ENCODE measurements at regions not wholly inside any gene's neighbourhood (a gene's known extent, or its start where the extent isn't known, plus 50 kb on each side); places are given as distances from the start of the nearest gene placed in this dataset.

DNA sequence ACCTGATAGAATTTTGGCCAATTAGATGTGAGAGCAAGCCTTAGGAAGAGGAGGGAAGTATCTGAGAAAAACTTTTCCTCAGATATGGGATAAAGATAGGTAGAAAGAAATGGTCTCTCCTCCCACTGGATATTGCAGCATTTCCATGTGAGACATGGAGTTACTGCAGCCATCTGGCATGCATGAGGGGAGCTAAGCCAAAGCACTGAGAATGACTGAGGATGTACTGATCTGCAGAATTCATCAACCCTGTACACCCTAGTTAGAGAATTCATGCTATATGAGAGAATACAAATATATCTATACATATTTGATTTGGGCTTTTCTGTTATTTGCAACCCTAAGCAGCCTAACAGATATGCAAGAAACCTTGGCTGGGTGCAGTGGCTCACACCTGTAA lies 52.5 kb upstream of the RPL34 start:
- DNase-seq: peak; percentile 33

GRCh38 chr4:108561116-108561515 lies 59.3 kb upstream of the RPL34 start:
- no peak for DNase-seq

- peak; percentile 40 for DNase-seq
Observed at GRCh38 chr4:108560616-108561015, 59.8 kb upstream of the RPL34 start.

- no peak for DNase-seq
Observed at GRCh38 chr4:108559911-108560310, 60.5 kb upstream of the RPL34 start.

- DNase-seq: no peak
Observed at GRCh38 chr4:108559068-108559793, 61.1 kb upstream of the RPL34 start.

DNA sequence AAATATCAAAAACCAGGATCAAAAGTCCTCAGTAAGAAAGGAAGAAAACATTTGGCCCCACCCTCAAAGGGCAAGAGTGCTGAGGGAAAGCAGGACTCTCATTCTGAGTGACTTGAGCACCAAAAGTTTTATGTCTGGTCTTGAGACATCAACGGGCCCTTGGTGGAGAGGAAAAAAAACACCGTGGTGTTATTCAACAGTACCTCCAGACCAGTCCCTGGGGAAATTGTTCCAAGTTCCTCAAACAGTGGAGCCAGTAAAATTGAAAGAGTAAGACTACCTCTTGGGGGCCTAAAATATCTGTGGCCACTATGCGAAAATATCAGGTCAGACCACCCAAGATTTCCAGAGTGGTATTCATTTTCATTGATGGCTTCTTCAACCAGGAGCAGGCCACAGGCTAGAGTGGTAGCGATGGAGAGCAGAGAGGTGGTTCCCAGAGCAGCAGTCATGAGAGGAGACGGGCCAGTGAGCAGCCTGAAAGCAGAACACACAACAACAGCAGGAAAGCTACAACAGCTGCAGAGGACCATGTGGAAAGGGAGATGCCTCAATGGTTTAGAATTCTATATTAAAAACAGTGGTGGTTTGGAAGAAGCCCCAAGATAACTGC lies 63.7 kb upstream of the RPL34 start:
- DNase-seq: no peak

DNA sequence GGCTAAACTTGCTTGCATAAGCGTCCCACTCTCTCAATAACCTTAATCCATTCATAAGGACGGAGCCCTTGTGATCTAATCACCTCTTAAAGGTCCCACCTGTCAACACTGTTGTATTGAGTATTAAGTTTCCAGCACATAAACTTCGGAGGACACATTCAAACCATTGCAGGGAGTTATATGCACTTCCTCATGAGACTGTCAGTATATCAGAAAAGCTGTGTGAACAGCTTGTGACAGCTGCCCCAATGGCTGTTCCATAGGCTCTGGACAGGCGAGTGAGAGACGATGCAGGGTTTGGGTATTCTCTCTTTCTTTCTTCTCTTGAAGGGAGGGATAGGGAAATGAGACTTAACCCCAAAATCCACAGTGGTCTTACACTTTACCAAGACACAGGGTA lies 64.2 kb upstream of the RPL34 start:
- no peak for DNase-seq

GRCh38 chr4:108555701-108556100 lies 64.7 kb upstream of the RPL34 start:
- DNase-seq: no peak

GRCh38 chr4:108547682-108548081 lies 72.7 kb upstream of the RPL34 start:
- no peak for DNase-seq

DNA sequence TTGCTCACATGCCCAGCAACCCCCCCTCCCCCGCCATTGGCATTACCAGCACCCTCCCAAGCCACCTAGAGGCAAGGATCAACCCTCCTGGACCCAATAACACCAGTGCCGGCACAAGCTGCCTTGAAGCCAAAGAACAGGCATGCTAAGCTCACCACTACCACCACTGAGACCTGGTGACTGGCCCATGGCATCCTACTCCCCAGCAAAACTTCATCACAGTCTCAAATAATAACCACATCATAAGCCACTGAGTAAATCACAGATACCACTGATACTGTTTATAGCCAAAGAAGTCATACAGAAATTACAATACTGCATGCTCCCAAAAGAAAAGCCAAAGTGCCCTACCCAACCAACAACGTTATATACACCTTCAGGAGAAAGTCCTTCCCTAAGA lies 73.6 kb upstream of the RPL34 start:
- DNase-seq: no peak

GRCh38 chr4:108544481-108544880 lies 75.9 kb upstream of the RPL34 start:
- DNase-seq: no peak

DNA sequence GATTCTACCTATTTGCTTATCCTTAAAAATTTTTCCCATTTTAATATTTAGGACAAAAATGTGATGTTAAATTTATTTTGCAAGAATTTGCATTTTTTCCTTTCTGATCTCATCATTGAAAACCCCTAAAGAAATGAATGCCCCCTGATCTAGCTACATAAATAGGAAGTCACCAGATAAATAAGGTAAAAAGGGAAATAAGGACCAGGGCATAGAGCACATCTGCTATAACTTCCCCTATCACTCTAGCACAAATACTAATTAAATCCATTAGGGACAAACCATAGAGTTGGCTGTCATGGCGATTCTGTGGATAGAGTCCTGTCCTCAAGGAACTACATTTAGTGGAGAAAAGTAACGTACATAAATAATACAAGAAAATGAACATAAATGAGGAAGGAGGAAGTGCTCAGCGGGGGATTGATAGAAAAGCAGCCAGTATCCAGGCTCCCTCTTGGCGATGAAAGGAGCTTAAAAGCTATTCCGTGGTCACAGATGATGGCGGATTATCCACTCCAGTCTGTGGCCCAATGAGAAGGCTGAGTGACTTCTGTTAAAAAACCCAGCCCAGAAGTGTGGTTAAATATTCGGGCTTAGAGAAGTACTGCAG lies 76.9 kb upstream of the RPL34 start:
- DNase-seq: no peak

GRCh38 chr4:108540536-108540935 lies 79.8 kb upstream of the RPL34 start:
- no peak for DNase-seq

- DNase-seq: no peak
Observed at GRCh38 chr4:108536577-108536976, 83.8 kb upstream of the RPL34 start.

- no peak for DNase-seq
Observed at GRCh38 chr4:108535757-108536156, 84.6 kb upstream of the RPL34 start.

- no peak for DNase-seq
Observed at GRCh38 chr4:108533876-108534275, 86.5 kb upstream of the RPL34 start.

DNA sequence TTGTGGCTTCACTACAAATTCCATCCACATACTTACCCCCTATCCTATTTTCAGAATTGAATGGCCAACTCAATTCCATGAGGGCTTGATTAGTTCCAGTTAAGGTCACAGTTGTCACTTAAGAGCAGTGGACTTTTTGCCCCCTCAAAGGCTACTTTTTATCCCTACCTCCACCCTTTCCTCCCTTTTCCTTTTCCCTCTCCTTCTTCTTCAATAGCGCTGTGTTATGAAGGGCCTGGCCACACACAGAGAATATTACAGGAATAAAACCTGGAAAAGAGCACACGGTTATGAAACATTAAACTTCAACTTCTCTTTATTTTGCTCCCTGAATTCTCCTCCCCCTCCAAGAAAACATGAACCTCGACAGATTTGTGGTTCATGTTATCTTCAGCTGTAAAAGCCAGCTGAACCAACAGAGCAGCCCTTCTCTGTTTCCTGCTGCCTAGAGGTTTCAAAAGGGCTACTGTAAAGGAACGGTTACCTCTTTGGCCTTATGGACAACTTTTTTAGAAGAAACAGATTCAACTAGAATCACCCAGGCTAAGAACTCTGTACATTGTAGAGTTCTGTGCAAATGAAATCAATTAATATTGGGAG lies 87.0 kb upstream of the RPL34 start:
- DNase-seq: no peak

- no peak for DNase-seq
Observed at GRCh38 chr4:108532738-108533137, 87.6 kb upstream of the RPL34 start.

DNA sequence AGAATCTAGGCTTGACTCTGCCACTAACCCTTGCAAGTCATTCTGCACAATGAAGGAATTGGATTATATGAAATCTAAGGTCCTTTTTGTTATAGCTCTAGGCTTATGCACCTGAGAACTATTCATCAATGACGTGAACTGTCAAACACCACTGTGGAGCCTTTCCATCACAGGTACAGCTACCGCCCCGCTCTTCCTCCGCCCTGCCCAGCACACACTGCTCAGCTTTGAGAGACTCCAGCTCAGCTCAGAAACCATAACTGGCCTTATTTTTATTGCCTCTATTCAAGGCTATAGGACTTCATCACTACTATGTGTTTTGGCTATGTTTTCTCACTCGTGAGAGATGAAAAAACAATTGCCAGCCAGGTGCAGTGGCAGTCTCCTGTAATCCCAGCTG lies 88.2 kb upstream of the RPL34 start:
- DNase-seq: no peak

GRCh38 chr4:108531461-108531860 lies 88.9 kb upstream of the RPL34 start:
- no peak for DNase-seq

- DNase-seq: no peak
Observed at GRCh38 chr4:108529984-108530905, 90.1 kb upstream of the RPL34 start.

GRCh38 chr4:108529102-108529501 lies 91.3 kb upstream of the RPL34 start:
- no peak for DNase-seq

DNA sequence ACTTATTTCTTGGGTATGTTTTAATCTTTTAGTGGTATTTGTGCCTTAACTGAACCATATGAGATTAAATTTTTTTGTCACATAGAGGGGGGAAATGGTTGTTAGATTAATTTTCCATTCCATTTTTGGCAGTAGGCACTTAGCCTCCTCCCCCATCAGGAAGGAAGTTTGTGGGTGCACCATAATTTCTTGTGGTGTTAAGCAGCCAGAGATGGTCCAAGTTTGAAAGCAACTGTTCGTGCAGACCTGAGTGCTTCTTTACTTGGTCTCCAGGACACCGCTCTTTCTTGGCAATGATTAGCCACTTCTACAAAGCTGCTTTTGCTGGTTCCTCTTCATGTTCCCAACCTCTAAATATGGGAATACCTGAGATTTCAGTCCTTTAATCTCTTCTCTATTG lies 92.7 kb upstream of the RPL34 start:
- DNase-seq: no peak
